HG03280 (cell line): ENCODE measurements at regions not wholly inside any gene's neighbourhood (a gene's known extent, or its start where the extent isn't known, plus 50 kb on each side); places are given as distances from the start of the nearest gene placed in this dataset.
"Not testable (repeated sequence)": the region's sequence is repeated elsewhere in the genome, so short reads cannot be mapped to it uniquely, and the experiment has no call there.

Experiments
- ATAC-seq: cut with Tn5 transposase; IDR thresholded peaks from one replicate; pipeline ENCODE4 v1.9.1; 2021; ENCODE audit warnings: mild to moderate bottlenecking, moderate library complexity; ENCODE audit not compliant: unreplicated experiment

DNA sequence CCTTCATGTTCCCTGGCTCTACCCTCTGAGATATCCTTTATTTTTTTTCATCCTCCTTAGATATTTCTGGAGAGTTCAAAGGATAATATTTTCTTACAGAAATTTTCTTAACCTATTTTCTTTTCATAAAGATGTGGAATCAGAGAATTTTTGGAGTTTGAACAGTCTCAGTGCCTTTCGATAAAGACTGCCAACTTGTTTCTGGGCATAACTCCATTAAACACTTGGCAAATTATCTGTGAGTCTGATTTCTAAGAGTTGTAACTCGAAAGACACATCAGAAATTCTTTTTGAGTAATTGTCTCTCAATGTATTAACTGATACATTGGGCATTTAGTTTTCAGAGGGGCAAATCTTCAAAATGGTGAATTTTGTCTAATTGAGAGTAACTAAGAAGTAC lies 1255.6 kb downstream of the NCAM2 start:
- ATAC-seq = no peak

- ATAC-seq = no peak
These were observed 1260.6 kb downstream of the NCAM2 start for GRCh38 chr21:22258821-22259220.

DNA sequence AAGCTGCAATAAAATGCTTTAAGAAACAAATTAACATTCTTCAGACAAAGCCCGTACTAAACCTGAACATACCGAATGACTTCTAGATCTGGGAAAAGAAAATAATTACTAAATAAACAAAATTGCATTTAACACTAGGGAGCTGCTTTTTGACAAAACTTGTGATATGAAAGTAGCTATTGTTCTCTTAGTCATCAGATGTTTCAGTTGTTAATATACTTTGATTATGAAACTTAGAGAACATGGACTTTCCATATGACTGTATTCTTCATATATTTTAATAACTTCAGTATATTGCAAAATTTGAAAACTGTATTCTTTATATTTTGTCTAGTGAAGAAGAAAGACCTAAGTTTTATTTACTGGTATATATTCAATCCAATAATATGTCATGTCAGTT lies 1262.1 kb downstream of the NCAM2 start:
- no peak for ATAC-seq

DNA sequence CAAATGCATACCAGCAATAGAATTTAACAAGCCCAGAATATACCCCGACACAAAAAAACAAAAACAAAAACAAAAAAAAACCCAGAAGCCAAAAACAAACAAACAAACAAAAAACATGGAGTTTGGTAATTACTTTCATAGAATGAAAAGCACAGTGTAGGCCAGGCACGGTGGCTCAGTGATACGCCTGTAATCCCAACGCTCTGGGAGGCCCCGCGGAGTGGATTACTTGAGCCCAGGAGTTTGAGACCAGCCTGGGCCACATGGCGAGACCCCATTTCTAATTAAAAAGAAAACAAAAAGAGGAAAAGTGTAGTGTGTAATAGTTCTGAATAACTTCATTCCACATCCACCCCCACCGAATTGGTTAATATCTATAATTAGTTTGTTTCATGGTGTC lies 1265.7 kb downstream of the NCAM2 start:
- no peak for ATAC-seq

DNA sequence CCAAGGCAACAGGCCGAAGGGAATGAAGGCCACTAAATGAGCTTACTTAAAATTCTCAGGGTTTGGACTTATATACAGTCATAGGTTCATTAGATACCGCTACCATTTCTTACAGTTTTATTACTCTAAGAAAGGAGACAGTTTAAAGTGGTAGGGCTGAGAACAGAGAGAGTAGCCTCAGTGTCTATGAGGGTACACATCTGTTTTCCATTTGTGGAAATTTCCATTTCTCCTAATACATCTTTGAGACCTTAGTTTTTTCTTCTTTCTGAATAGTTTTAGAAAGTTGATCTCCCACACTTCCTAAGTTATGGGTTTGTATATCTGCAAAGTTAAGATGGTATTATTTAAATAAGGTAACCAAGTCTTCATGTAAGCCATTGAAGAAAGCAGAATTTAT lies 1279.1 kb downstream of the NCAM2 start:
- ATAC-seq = no peak

DNA sequence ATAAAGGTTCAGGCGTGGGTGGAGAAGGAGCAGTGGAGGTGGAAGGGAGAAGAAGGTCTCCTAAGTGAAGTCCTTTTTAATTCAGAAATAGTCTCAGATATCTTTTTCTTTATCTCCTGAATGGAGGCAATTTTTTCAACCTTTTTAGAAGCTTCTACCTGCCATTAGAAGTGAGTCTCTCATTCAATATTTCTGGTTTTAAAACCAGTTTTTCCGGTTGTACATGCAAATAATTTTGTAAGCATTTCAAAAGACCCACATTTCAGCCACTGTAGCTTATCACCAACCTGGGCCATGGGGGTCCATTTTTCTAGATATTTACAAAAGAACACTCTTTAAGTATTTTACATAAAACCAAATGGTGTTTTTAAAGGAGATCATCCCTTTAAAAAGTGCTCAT lies 1280.2 kb downstream of the NCAM2 start:
- ATAC-seq = no peak

GRCh38 chr21:22280851-22281250 lies 1282.6 kb downstream of the NCAM2 start:
- ATAC-seq = no peak

DNA sequence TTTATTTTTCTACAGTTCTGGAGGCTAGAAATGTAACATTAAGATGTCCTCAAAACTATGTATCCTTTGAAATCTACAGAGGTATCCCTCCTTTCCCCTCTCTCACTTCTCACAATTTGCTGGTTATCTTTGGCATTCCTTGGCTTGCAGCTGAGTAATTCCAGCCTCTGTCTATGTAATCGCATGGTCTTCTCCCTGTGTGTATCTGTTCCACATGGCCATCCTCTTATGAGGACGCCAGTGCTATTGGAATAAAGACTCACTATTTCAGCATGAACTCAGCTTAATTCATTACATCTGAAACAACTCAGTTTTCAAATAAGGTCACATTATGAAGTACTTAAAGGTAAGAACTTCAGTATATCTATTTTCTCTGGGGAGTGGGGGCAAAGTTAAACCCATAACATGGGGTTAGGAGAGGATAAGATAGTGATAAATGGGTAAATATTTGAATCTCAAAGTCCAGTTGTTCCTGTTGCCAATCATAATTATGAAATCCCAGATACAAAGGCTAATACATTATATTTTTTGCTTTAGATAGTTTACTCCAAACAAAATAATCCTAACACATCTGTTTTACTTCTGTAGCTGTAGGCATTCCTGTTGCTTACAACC lies 1290.8 kb downstream of the NCAM2 start:
- ATAC-seq = no peak

GRCh38 chr21:22292144-22292543 lies 1293.9 kb downstream of the NCAM2 start:
- no peak for ATAC-seq

- no peak for ATAC-seq
These were observed 1299.4 kb downstream of the NCAM2 start for GRCh38 chr21:22297575-22297974.

DNA sequence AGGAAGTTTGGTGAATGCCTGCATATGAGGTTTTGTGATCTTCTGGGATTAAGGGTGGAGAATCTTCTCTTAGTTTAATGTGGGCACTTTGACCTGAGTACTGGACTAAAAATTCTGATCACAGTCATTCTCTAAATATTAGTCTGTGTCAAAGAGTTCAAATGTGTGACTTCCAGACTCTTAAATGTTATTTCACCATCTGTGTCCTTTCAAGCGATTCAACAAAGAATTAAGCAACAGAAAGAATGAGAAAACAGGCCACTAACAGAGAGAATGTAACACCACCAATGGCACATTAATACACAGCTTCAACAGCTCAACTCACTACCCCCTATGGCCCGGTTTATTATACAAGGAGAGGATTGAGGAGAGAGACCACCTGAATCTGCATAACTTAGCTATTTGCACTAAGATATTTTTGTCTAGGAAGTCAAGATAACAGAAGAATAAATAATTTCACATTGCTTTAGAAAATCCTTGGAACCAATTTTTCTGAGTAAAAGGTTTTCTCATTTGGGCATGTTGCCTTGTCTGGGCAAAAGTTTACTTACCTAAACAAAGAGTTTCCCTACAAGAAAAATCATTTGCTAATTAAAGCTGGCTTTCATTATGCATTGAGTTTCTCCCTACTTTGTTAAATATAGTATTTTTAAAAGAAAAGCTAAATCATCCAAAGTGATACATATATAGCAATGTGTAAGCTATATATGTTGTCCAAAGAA lies 1313.7 kb downstream of the NCAM2 start:
- no peak for ATAC-seq

DNA sequence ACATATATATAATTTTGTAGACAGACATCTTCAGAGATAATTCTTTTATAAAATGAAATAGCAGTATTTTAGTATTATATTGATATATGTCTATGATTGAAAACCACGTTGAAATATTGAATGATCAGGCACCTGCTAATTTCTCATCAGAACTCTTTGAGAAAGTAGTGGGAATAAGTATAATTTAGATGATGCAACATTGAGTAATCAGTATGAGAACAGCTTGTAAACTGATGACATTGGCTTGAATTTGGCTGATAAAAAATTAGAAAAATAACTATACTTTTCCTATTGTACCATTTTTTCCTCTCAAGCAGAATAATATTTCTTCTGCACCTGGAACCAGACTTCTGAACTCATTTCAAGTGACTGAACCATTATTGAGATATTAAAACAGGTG lies 1316.8 kb downstream of the NCAM2 start:
- no peak for ATAC-seq

DNA sequence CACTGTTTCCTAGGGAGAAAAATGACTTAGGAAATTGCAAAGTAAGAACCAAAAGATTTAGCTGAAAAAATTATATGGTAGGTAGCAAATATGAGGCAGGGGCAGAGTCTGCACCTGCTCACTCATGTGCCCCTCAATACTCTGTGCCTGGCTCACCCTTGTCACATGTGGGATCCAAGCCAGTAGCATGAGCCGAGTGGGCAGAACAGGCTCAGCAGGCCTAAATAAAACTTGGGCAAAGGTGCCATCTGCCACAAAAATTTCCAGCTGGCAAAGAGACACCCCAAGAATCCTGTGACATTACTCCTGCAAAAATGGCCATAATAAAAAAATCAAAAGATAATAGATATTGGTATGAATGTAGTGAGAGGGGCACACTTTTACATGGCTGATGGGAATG lies 1321.2 kb downstream of the NCAM2 start:
- ATAC-seq = no peak

- no peak for ATAC-seq
These were observed 1344.7 kb downstream of the NCAM2 start for GRCh38 chr21:22342889-22343288.

DNA sequence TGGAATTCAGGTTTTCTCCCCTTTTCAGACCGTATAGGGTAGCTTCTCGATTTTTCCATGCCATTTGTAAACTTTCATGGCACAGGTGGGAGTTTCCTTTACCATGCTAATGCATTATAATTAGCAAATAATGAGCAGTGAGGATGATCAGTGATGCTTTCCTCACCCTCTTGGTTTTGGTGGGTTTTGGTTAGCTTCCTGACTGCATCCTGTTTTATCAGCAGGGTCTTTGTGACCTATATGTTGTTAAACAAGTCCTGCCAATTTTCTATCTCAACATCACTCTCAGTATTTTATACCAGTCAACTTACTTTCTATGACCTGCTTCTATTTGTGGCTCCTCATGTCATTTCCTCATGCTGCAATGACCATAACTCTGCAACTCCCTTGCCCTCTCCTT lies 1345.1 kb downstream of the NCAM2 start:
- no peak for ATAC-seq

DNA sequence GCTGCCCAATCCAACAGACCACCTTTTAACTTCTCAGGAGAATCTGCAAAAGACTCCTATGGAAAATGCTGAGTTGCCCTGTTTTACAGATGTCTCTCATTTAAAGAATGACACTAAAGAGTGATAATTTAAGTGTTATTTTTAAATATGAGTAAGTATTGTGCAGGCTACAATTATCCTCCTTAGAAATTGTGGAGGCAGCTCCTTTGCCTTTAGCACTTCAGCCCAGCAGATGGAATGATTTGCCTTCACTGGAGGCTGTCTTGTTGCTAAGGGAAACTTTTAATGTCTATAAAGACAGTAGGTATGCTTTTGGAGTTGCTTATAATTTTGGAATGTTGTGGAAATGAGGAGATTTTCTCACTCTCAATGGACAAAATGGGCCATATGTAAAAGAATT lies 1345.5 kb downstream of the NCAM2 start:
- ATAC-seq = no peak

DNA sequence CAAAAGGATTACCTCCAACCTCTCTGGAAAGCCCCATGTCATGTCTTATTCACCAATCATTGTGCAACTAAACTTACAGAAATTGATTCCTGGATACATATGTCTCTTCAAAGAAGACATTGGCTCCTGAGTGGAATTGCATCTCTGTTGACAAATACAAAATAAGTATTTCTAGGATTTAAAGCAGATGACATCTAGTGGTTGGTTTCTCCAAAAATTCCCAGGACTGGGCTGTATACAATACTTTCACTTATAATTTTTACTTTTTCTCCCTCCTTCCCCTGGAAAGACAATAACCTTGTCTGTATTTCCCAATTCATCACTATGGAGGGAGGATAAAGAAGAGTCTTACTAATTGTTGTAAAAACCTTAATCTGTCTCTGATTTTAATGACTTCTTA lies 1347.4 kb downstream of the NCAM2 start:
- ATAC-seq = no peak

- ATAC-seq = no peak
These were observed 1348.4 kb downstream of the NCAM2 start for GRCh38 chr21:22346576-22346975.

DNA sequence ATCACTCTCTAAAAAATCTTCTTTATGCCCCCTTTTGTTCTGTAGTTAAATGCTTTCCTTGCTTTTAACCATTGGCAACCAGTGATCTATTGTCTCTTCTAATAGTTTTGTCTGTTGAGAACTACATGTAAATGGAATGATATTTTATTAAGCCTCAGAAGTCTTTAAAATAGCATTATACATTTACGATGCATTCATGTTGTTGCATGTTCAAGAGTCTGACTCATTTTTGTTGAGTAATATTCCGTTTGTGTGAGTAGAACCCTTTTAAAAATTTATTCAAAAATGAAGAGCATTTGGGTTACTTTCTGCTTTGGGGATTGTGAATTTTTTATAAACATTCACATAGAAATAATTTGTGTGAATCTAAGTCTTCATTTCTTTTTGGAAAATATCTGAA lies 1352.9 kb downstream of the NCAM2 start:
- no peak for ATAC-seq

GRCh38 chr21:22352088-22352487 lies 1353.9 kb downstream of the NCAM2 start:
- no peak for ATAC-seq

GRCh38 chr21:22355949-22356348 lies 1357.7 kb downstream of the NCAM2 start:
- ATAC-seq = no peak

- ATAC-seq = no peak
These were observed 1358.5 kb downstream of the NCAM2 start for GRCh38 chr21:22356663-22357062.

- not testable (repeated sequence) for ATAC-seq
These were observed 1361.4 kb downstream of the NCAM2 start for GRCh38 chr21:22359599-22359998.
